ENCODE measurements at regions not wholly inside any gene's neighbourhood (a gene's known extent, or its start where the extent isn't known, plus 50 kb on each side); places are given as distances from the start of the nearest gene placed in this dataset.

GRCh38 chr17:73867056-73867455, 222.8 kb upstream of the SDK2 start:
- Histone ChIP-seq H3K4me3 (ENCODE audit: low read depth, low read length) (no peak overlapping the region), H3K9me3 (ENCODE audit: severe bottlenecking) (no peaks in the 10 kb centered on the region), H3K27me3 (ENCODE audit: insufficient read depth, low read depth, severe bottlenecking) (no peaks in the 10 kb centered on the region), H3K36me3 (no peaks in the 10 kb centered on the region), H3K27ac (no peak overlapping the region)
- DNase-seq, result no peak
- TF ChIP-seq CTCF (IDR thresholded peaks at IDR 0.05; ENCODE audit: low read depth, low read length), result no peak

DNA sequence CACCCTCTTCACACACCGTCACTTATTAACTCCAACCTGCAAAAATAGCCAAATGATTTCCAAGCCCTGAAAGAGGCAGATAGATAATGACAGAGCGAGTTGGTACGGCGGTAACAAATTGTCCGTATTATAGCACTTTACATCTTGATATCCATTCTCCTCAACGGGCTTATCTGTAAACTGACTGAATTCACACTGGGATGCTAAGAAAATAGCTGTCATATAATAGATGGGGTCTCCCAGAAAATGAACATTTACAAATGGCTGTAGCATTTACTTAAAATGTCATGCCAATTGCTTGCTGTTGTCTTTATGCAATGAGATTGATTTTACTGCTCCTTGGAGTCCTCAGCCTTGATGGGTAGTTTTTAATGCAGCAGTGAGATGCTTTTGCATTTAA, 225.8 kb upstream of the SDK2 start:
- TF ChIP-seq CTCF (IDR thresholded peaks at IDR 0.05; ENCODE audit: low read depth, low read length), result no peak
- Histone ChIP-seq H3K9me3 (ENCODE audit: severe bottlenecking) (no peaks in the 10 kb centered on the region), H3K36me3 (no peaks in the 10 kb centered on the region), H3K27ac (no peak overlapping the region), H3K27me3 (ENCODE audit: insufficient read depth, low read depth, severe bottlenecking) (no peaks in the 10 kb centered on the region), H3K4me3 (ENCODE audit: low read depth, low read length) (no peak overlapping the region)
- DNase-seq, result no peak

DNA sequence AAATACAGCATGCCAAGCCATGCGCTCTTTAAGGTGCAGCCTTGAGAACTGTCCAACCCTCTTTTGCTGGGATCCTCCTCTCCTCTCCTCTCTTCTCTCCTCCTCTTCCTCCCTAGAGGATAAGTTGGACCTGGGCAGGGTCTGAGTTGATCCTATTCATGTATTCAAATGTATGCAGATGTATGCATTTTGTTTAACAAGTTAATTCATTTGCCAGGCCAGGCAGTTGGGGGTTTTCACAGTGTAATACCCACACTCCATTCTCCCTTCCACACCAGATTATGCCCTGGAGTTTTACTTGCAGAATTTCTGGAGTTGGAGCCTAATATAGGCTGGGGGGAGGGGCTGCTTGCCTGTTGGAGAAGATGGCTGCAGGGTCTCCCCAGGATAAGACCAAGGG, 226.2 kb upstream of the SDK2 start:
- TF ChIP-seq CTCF (IDR thresholded peaks at IDR 0.05; ENCODE audit: low read depth, low read length), result no peak
- Histone ChIP-seq H3K4me3 (ENCODE audit: low read depth, low read length) (no peak overlapping the region), H3K9me3 (ENCODE audit: severe bottlenecking) (no peaks in the 10 kb centered on the region), H3K27me3 (ENCODE audit: insufficient read depth, low read depth, severe bottlenecking) (no peaks in the 10 kb centered on the region), H3K27ac (no peak overlapping the region), H3K36me3 (no peaks in the 10 kb centered on the region)
- DNase-seq, result no peak

DNA sequence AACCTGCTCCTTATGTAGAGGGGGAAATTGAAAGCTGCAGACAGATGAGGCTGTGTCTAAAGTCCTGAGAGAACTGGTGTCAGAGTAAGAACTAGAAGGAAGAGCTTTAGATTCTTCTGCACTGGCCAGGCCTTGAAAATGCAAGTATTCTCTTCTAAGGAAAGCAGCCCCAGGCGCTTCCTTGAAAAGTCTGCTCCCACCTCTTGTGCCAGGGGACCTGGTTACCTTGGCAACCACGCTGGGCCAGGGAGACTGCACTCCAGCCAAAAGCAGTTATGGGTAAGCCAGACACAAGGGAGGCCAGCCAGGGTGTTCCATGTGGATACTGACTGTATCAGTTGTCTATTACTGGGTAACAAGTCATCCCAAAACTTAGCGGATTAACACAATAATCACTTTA, 228.6 kb upstream of the SDK2 start:
- TF ChIP-seq CTCF (IDR thresholded peaks at IDR 0.05; ENCODE audit: low read depth, low read length), result no peak
- Histone ChIP-seq H3K27ac (no peak overlapping the region), H3K4me3 (ENCODE audit: low read depth, low read length) (no peak overlapping the region), H3K27me3 (ENCODE audit: insufficient read depth, low read depth, severe bottlenecking) (no peaks in the 10 kb centered on the region), H3K9me3 (ENCODE audit: severe bottlenecking) (no peaks in the 10 kb centered on the region), H3K36me3 (no peaks in the 10 kb centered on the region)
- DNase-seq, result no peak

GRCh38 chr17:73874008-73874720, 229.9 kb upstream of the SDK2 start:
- no peak overlapping the region for H3K27ac ChIP-seq
- TF ChIP-seq CTCF (IDR thresholded peaks at IDR 0.05; ENCODE audit: low read depth, low read length), result no peak
- H3K27me3 ChIP-seq (ENCODE audit: insufficient read depth, low read depth, severe bottlenecking), result no peaks in the 10 kb centered on the region
- H3K4me3 ChIP-seq (ENCODE audit: low read depth, low read length), result no peak overlapping the region
- no peaks in the 10 kb centered on the region for H3K36me3 ChIP-seq
- H3K9me3 ChIP-seq (ENCODE audit: severe bottlenecking), result no peaks in the 10 kb centered on the region
- DNase-seq, result no peak

DNA sequence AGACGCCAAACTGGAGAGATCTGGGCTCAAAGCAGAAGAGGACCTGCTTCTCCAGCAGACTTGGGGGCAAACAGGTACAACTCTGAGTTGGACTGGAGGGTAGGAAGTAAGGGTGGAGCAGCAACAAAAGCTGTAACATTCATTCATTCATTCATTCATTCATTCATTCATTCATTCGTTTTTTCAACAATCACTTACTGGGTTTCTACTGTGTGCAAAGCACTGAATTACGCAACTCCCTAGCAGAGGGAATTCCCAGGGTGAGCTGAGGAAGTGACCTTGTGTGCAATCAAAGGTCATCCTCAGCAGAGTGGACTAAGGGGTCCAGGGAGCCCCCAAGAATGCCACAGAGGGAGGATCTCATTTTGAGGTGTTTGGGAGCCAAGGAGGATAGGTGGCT, 231.1 kb upstream of the SDK2 start:
- no peak overlapping the region for H3K27ac ChIP-seq
- H3K36me3 ChIP-seq, result no peaks in the 10 kb centered on the region
- H3K27me3 ChIP-seq (ENCODE audit: insufficient read depth, low read depth, severe bottlenecking), result no peaks in the 10 kb centered on the region
- no peak for TF ChIP-seq CTCF (IDR thresholded peaks at IDR 0.05; ENCODE audit: low read depth, low read length)
- no peaks in the 10 kb centered on the region for H3K9me3 ChIP-seq (ENCODE audit: severe bottlenecking)
- DNase-seq, result no peak
- no peak overlapping the region for H3K4me3 ChIP-seq (ENCODE audit: low read depth, low read length)
